Common myeloid progenitor, CD34-positive (primary cell): ENCODE measurements at regions not wholly inside any gene's neighbourhood (a gene's known extent, or its start where the extent isn't known, plus 50 kb on each side); places are given as distances from the start of the nearest gene placed in this dataset.
A peak's percentile ranks its signal among the peaks of the same experiment; 100 is the strongest.

Experiments
- CTCF ChIA-PET: fragments of 350-600 bp; sonication (Branson Sonifier 250); formaldehyde crosslinking; loops from one replicate; lab custom pipeline; 2021; ENCODE audit warnings: antibody characterized with exemption; lab: Charles Lee
- POLR2A ChIA-PET: fragments of 350-600 bp; sonication (Branson Sonifier 250); formaldehyde crosslinking; loops from one replicate; lab custom pipeline; 2021; ENCODE audit warnings: antibody characterized with exemption; lab: Charles Lee
- DNase-seq, 3 donors: peaks; one replicate each; pipeline versions ENCODE4 v3.0.0 to v3.0.0-alpha.2; 2013
- H3K27ac ChIP-seq, 2 experiments: 1 replicate in 1 of 2; 2 replicates in 1 of 2; pipeline ENCODE4 v1.7.0; 2013; ENCODE audit warnings: inconsistent platforms in 2 of 2, low read length in 2 of 2, mild to moderate bottlenecking in 2 of 2, low read depth in 1 of 2, moderate library complexity in 1 of 2; ENCODE audit not compliant: severe bottlenecking in 2 of 2, insufficient read depth in 1 of 2, poor library complexity in 1 of 2
- H3K27me3 ChIP-seq, 5 experiments: replicated peaks in 2 of 5; 1 replicate in 3 of 5; 2 replicates in 2 of 5; pipeline versions ENCODE4 v1.6.1 to v1.7.0; 2013; ENCODE audit warnings: low read length in 4 of 5, mild to moderate bottlenecking in 2 of 5, moderate library complexity in 2 of 5, inconsistent platforms in 1 of 5; ENCODE audit not compliant: insufficient read depth in 5 of 5, control insufficient read depth in 4 of 5
- H3K36me3 ChIP-seq, 4 experiments: 1 replicate in 2 of 4; 2 replicates in 2 of 4; pipeline versions ENCODE4 v1.6.1 to v1.7.0; 2013; ENCODE audit warnings: low read length in 3 of 4, control low read depth in 1 of 4, mild to moderate bottlenecking in 1 of 4; ENCODE audit not compliant: control insufficient read depth in 4 of 4, insufficient read depth in 4 of 4
- H3K4me1 ChIP-seq, 4 experiments: 1 replicate in 3 of 4; 2 replicates in 1 of 4; pipeline versions ENCODE4 v1.6.1 to v1.7.1; 2013; ENCODE audit warnings: low read length in 3 of 4, mild to moderate bottlenecking in 3 of 4, control low read depth in 1 of 4, inconsistent platforms in 1 of 4, moderate library complexity in 1 of 4; ENCODE audit not compliant: control insufficient read depth in 4 of 4, insufficient read depth in 4 of 4; ENCODE audit errors: control extremely low read depth in 1 of 4
- H3K4me3 ChIP-seq, 7 experiments: 1 replicate in 4 of 7; 2 replicates in 3 of 7; pipeline versions ENCODE4 v1.5.1 to v1.7.0; 2013; ENCODE audit warnings: mild to moderate bottlenecking in 7 of 7, low read length in 6 of 7, moderate library complexity in 6 of 7, inconsistent platforms in 2 of 7, low read depth in 2 of 7, control low read depth in 1 of 7; ENCODE audit not compliant: insufficient read depth in 4 of 7, control insufficient read depth in 1 of 7; ENCODE audit errors: extremely low read depth in 1 of 7
- H3K9me3 ChIP-seq, 5 experiments: 1 replicate in 4 of 5; 2 replicates in 1 of 5; pipeline versions ENCODE4 v1.6.1 to v1.7.1; 2013; ENCODE audit warnings: low read length in 4 of 5, mild to moderate bottlenecking in 2 of 5, inconsistent platforms in 1 of 5, low read depth in 1 of 5, moderate library complexity in 1 of 5; ENCODE audit not compliant: control insufficient read depth in 4 of 5, insufficient read depth in 2 of 5; ENCODE audit errors: control extremely low read depth in 1 of 5
- WGBS: methylation state at CpG from one replicate; pipeline ENCODE4 v1.1.5; 2013; ENCODE audit not compliant: insufficient coverage; 5-methylcytosine and 5-hydroxymethylcytosine counted together

- ChIA-PET POLR2A (no interaction called here), CTCF (interaction anchor here (1.2 to 1.7 kb wide), 2 partner anchors 11 to 41 kb away, joined by 4 to 7 read pairs; no protein-coding TSS in a partner anchor)
- H3K4me1 ChIP-seq, result peaks cover 20 to 42% (median 34%) of the 10 kb centered on the region in 4 experiments
- H3K27me3 ChIP-seq, result no peaks in the 10 kb centered on the region
- no peaks in the 10 kb centered on the region for H3K36me3 ChIP-seq
- H3K27ac ChIP-seq, result no peak overlapping the region
- no peak for DNase-seq
- no peak overlapping the region for H3K4me3 ChIP-seq
- WGBS, result 100% methylated on average over 1 of the region's 1 CpG
- H3K9me3 ChIP-seq, result no peaks in the 10 kb centered on the region
Observed at GRCh38 chr3:102183623-102184022, 251.2 kb upstream of the ZPLD1 start.

- CTCF ChIA-PET, result interaction anchor here (1.5 kb wide), 1 partner anchor 16 kb away, joined by 3 read pairs; no protein-coding TSS in a partner anchor
- Histone ChIP-seq H3K4me1 (peaks cover 0 to 3% (median 0%) of the 10 kb centered on the region in 4 experiments), H3K4me3 (no peak overlapping the region), H3K9me3 (no peaks in the 10 kb centered on the region), H3K27ac (no peak overlapping the region), H3K36me3 (no peaks in the 10 kb centered on the region), H3K27me3 (no peaks in the 10 kb centered on the region)
- POLR2A ChIA-PET, result no interaction called here
- DNase-seq, result peak in 2 of 3 donors; percentile 15 to 31
- 33% methylated on average over 1 of the region's 2 CpGs for WGBS
Observed at GRCh38 chr3:102189541-102189940, 245.3 kb upstream of the ZPLD1 start.

- no peak overlapping the region for H3K4me3 ChIP-seq
- no peak overlapping the region for H3K27ac ChIP-seq
- no peaks in the 10 kb centered on the region for H3K27me3 ChIP-seq
- no peaks in the 10 kb centered on the region for H3K9me3 ChIP-seq
- WGBS, result 100% methylated on average over 2 of the region's 7 CpGs
- CTCF ChIA-PET, result interaction anchor here (1.5 kb wide), 1 partner anchor 15 kb away, joined by 3 read pairs; no protein-coding TSS in a partner anchor
- no peaks in the 10 kb centered on the region for H3K36me3 ChIP-seq
- DNase-seq, result no peak
- POLR2A ChIA-PET, result no interaction called here
- peaks cover 0 to 3% (median 0%) of the 10 kb centered on the region in 4 experiments for H3K4me1 ChIP-seq
Observed at GRCh38 chr3:102189956-102190723, 244.7 kb upstream of the ZPLD1 start.

GRCh38 chr3:102192575-102192974 is 242.2 kb upstream of the ZPLD1 start:
- no peak overlapping the region for H3K4me3 ChIP-seq
- ChIA-PET POLR2A (no interaction called here), CTCF (interaction anchor here (1.1 kb wide), 1 partner anchor 11 kb away, joined by 3 read pairs; no protein-coding TSS in a partner anchor)
- no peaks in the 10 kb centered on the region for H3K9me3 ChIP-seq
- DNase-seq, result no peak
- WGBS, result 100% methylated on average over 1 of the region's 2 CpGs
- no peaks in the 10 kb centered on the region for H3K27me3 ChIP-seq
- H3K36me3 ChIP-seq, result no peaks in the 10 kb centered on the region
- no peak overlapping the region for H3K27ac ChIP-seq
- peaks cover 0 to 3% (median 0%) of the 10 kb centered on the region in 4 experiments for H3K4me1 ChIP-seq

- no peak overlapping the region for H3K4me3 ChIP-seq
- no peaks in the 10 kb centered on the region for H3K27me3 ChIP-seq
- no CpG with 5 or more reads among the region's 1 CpG for WGBS
- no peaks in the 10 kb centered on the region for H3K36me3 ChIP-seq
- ChIA-PET CTCF (interaction anchor here (0.7 to 1.1 kb wide), 2 partner anchors 10 to 391 kb away, joined by 3 read pairs; no protein-coding TSS in a partner anchor), POLR2A (no interaction called here)
- DNase-seq, result no peak
- no peak overlapping the region for H3K27ac ChIP-seq
- H3K9me3 ChIP-seq, result no peaks in the 10 kb centered on the region
- H3K4me1 ChIP-seq, result peaks cover 0 to 3% (median 0%) of the 10 kb centered on the region in 4 experiments
Observed at GRCh38 chr3:102193255-102193654, 241.6 kb upstream of the ZPLD1 start.

GRCh38 chr3:102194001-102194400 is 240.8 kb upstream of the ZPLD1 start:
- no peaks in the 10 kb centered on the region for H3K27me3 ChIP-seq
- no peaks in the 10 kb centered on the region for H3K9me3 ChIP-seq
- POLR2A ChIA-PET, result no interaction called here
- no peaks in the 10 kb centered on the region for H3K36me3 ChIP-seq
- DNase-seq, result no peak
- CTCF ChIA-PET, result no interaction called here
- peaks cover 0 to 3% (median 0%) of the 10 kb centered on the region in 4 experiments for H3K4me1 ChIP-seq
- 95% methylated on average over 5 of the region's 5 CpGs for WGBS
- no peak overlapping the region for H3K27ac ChIP-seq
- H3K4me3 ChIP-seq, result no peak overlapping the region

GRCh38 chr3:102194760-102195159 is 240.1 kb upstream of the ZPLD1 start:
- H3K27me3 ChIP-seq, result no peaks in the 10 kb centered on the region
- H3K9me3 ChIP-seq, result peaks cover 0 to 1% (median 0%) of the 10 kb centered on the region in 5 experiments
- H3K4me3 ChIP-seq, result no peak overlapping the region
- WGBS, result 100% methylated on average over 1 of the region's 1 CpG
- POLR2A ChIA-PET, result no interaction called here
- no peaks in the 10 kb centered on the region for H3K4me1 ChIP-seq
- no peaks in the 10 kb centered on the region for H3K36me3 ChIP-seq
- no peak overlapping the region for H3K27ac ChIP-seq
- CTCF ChIA-PET, result interaction anchor here (1.2 to 1.5 kb wide), 2 partner anchors 9 to 12 kb away, joined by 3 to 4 read pairs; no protein-coding TSS in a partner anchor
- no peak for DNase-seq
